Chondrocyte (in vitro differentiated cells): ENCODE measurements at regions not wholly inside any gene's neighbourhood (a gene's known extent, or its start where the extent isn't known, plus 50 kb on each side); places are given as distances from the start of the nearest gene placed in this dataset.

Experiments
- DNase-seq: peaks from one replicate; pipeline ENCODE4 v3.0.0; 2021; ENCODE audit warnings: mixed read lengths, low spot score
- H3K27ac Mint-ChIP-seq: one replicate; pipeline ENCODE4 v1.8.0; 2021; ENCODE audit warnings: mild to moderate bottlenecking, moderate library complexity, mixed read lengths; ENCODE audit not compliant: unreplicated experiment
- H3K27me3 Mint-ChIP-seq: 2 replicates; pipeline ENCODE4 v1.8.0; 2021; ENCODE audit warnings: low read depth, mixed read lengths
- H3K36me3 Mint-ChIP-seq: 2 replicates; pipeline ENCODE4 v1.8.0; 2021; ENCODE audit warnings: low read depth, mixed read lengths
- H3K4me1 Mint-ChIP-seq: 2 replicates; pipeline ENCODE4 v1.8.0; 2021; ENCODE audit warnings: low read depth, mild to moderate bottlenecking, mixed read lengths
- H3K4me3 Mint-ChIP-seq: one replicate; pipeline ENCODE4 v1.8.0; 2021; ENCODE audit warnings: mild to moderate bottlenecking, moderate library complexity, mixed read lengths; ENCODE audit not compliant: unreplicated experiment
- H3K9me3 Mint-ChIP-seq: 2 replicates; pipeline ENCODE4 v1.8.0; 2021; ENCODE audit warnings: low read depth, mixed read lengths
- CTCF ChIP-seq: fragments of 200-600 bp; sonication (generic); IDR thresholded peaks from 2 replicates; pipeline ENCODE4 v1.5.0; 2021; ENCODE audit warnings: antibody characterized with exemption, mild to moderate bottlenecking, moderate library complexity

DNA sequence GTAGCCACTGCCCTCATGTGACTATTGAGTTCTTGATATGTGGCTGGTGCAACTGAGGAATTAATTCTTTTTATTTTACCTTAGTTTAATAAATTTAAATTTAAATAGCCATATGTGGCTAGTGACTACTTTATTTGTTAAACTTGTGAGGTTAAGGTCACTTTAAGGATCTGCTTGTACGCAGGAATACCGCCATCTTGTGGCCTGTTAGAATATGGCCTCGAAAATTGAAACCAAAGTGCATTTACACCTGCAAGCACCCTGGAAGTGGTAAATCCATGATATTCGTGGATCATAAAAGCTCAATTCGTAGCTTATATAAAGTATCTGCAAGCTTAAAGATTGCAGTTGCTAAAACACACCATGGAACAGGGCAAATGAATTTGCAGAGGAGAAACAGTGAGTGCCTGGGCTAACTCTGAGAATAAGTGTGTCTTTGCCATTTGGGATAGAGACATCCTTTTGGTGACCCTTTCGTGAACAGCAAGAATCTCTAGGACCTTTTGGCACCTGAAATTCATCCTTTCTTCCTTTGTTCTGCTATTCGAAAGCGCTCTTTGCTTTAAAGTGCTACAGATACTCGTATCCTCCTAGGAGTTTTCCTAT, 59.9 kb upstream of the REG3A start:
- no peak for DNase-seq

DNA sequence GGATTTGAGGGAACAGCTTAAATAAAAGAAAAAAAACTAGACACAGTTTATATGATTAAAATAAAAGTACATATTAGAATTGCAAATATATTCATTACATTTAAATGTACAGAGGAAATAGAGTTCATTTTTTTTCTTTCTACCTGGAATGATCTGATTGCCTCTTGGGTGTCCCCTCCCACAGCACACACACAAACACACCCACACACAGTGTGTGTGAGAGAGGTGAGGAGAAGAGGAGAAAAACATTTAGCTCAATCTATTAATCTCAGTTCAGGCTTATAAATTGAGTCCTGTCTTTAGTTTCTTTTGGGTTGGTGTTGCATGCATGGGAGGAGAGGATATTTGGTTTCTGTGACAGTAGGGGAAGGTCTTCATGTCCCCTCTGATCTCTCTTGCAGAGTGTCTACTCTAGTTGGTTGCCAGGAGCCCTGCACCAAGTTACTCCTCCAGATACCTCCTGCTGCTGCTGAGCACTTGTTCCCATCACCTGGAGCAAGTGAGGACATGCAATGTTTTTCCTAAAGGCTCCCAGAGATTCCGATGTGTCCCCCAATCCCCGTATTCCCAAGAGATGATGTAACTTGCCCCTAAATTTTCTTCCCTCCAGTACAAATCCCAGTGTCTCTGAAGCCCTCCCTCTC, 50.8 kb upstream of the REG3A start:
- Mint-ChIP-seq H3K4me1 (no peaks in the 10 kb centered on the region), H3K27ac (no peak overlapping the region)

More for the DNA sequence above, 59.9 kb upstream of the REG3A start:
- H3K27ac Mint-ChIP-seq, result no peak overlapping the region
- no peaks in the 10 kb centered on the region for H3K4me1 Mint-ChIP-seq
- TF ChIP-seq CTCF, result peak; percentile 87
- H3K27me3 Mint-ChIP-seq, result peaks cover 6% of the 10 kb centered on the region
- H3K4me3 Mint-ChIP-seq, result no peak overlapping the region
- no peaks in the 10 kb centered on the region for H3K36me3 Mint-ChIP-seq
- no peaks in the 10 kb centered on the region for H3K9me3 Mint-ChIP-seq

More for the DNA sequence above, 50.8 kb upstream of the REG3A start:
- DNase-seq, result no peak
- peaks cover 3% of the 10 kb centered on the region for H3K9me3 Mint-ChIP-seq
- no peaks in the 10 kb centered on the region for H3K36me3 Mint-ChIP-seq
- no peak for TF ChIP-seq CTCF
- H3K4me3 Mint-ChIP-seq, result no peak overlapping the region
- peaks cover 3% of the 10 kb centered on the region for H3K27me3 Mint-ChIP-seq
